Renal cortex interstitium (tissue), 11 donors: ENCODE measurements at regions not wholly inside any gene's neighbourhood (a gene's known extent, or its start where the extent isn't known, plus 50 kb on each side); places are given as distances from the start of the nearest gene placed in this dataset.
A peak's percentile ranks its signal among the peaks of the same experiment; 100 is the strongest.

Experiments
- DNase-seq, 11 donors: peaks; one replicate each; pipeline ENCODE4 v3.0.0-alpha.2; 2013; ENCODE audit warnings: low read depth in 9 of 11, low spot score in 4 of 11; ENCODE audit errors: extremely low read depth in 1 of 11

DNA sequence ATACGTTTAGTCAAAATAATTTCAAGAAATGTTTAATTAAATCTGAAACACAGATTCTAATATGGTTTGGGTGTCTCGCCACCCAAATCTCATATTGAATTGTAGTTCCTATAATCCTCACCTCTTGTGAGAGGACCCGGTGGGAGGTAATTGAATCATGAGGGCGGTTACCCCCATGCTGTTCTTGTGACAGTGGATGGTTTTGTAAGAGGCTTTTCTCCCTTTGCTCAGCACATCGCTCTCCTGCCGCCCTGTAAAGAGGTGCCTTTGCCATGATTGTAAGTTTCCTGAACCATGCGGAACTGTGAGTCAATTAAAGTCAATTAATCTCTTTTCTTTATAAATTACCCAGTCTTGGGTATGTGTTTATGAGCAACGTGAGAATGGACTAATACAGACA lies 1045.1 kb upstream of the POU3F3 start:
- no peak for DNase-seq

DNA sequence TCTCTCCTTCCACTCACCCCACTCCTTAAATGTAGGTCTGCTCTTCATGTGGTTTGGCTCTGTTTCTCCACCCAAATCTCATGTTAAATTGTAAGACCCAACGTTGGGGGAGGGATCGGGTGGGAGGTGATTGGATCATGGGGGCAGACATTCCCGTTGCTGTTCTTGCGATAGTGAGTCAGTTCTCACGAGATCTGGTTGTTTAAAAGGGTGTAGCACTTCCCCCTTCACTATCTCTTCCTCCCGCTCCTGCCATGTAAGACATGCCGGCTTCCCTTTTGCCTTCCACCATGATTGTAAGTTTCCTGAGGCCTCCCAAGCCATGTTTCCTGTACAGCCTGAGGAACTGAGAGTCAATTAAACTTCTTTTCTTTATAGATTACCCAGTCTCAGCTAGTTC lies 1044.5 kb upstream of the POU3F3 start:
- no peak for DNase-seq

DNA sequence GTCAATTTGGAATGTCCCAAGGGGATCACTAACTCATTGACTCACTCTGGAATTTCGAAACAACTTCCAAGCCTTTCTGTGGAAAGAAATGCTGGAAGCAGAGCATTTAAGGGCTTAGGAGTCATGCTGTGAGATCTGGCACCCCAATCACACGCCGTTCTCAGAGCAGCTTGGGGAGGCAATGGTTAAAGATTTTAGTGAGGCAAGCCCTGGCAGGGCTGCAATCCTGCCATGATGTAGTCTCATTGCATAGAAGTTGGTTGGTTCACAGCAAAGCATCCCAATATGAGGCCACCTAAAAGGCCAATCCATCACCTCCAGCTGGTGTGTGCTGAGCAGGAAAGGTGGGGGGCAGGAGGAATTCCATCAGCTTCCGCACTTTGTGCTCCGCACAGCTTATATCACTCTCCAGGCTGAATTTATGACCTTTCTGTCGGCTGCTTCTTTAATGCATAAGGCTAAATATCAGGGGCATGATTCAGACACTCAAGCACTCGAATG lies 1043.9 kb upstream of the POU3F3 start:
- no peak for DNase-seq

DNA sequence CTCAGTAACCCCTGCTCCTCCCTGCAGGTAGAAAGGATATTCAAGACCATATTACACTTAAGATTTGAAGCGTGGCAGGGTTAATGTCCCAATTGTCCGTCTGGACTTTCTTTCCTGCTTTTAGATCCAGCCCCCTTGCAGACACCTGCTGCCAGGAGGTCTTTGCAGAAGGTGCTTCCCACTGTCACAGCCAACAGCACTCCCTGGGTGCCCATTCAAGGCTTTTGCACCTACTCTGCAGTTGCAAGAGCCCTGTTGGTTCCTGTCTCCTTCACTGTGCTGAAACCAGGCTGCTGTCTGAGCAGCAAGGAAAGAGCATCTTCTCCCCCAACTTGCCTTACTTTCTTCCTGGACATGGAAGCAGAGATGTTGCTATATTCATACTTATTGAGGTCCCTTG lies 1043.0 kb upstream of the POU3F3 start:
- no peak for DNase-seq

DNA sequence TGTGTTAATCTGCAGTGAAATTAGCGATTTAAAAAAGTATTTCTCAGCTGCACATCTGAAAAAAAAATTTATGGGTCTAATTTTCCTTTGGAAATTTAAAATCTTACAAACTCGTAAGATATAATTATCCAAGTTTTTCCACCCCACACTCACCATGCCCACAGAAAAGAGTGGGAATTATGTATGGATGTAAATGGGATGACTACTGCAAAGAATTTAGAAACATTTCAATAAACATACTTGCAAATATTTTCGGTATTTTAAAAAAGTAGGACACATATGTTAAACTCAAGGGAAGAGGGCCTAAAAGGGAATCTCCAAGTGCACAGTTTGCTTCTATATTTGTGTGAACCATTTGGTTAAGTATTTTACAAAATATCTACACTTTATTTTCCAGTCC lies 1039.9 kb upstream of the POU3F3 start:
- DNase-seq: no peak

DNA sequence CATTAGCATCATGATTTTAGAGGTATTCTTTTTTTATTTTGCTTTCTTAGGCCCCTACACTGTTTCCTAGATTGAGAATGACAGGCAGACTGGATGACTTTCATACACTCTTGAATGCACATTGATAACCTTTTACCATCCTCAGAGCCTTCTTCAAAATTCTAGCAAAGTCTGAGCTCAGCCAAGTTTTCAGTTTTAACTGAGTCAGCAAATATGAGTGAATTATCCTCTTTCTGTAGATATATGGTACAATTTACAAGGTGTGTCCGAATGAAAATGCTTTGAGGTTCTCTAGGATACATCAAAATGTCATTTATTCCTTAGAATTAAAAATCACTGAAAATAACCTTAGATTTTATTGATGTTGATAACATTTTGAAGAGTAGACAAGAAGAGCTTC lies 1038.2 kb upstream of the POU3F3 start:
- DNase-seq: no peak

DNA sequence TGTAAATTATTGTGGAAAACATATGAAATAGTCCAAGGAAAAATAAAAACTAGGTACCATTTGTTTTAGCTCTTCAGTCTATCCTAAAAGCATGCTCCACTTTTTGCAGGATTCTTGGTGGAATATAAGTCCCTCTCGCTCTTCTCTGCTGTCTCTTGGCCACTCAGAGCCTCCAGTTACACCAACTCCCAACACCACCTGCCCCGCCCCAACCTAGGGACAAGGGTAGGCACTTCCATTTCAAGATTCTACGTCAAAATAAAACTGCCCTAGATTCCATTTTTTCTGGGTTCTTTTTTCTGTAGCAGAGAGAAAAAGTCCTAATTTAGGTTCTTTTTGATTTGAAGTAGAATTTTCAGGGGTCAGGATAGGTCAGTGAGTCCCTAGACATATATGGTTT lies 1036.2 kb upstream of the POU3F3 start:
- DNase-seq: no peak

DNA sequence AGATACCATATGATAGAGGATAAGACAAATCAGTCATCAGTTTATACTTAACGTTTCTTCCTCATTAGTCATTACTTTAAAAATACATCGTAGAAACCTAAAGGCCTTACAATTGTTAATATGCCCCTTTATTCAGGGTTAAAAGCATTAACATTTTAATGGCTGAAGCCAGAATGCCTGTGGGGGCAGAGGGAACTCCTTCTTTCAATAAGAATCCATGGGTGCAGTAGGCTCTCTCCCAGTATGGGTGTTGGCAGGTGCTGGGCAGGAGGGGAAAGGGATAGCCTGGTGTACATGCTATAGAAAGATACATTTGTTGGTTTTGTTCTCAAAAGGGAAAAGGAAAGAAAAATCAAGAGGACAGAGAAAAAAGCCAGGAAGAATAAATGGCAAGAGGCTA lies 1035.7 kb upstream of the POU3F3 start:
- no peak for DNase-seq

DNA sequence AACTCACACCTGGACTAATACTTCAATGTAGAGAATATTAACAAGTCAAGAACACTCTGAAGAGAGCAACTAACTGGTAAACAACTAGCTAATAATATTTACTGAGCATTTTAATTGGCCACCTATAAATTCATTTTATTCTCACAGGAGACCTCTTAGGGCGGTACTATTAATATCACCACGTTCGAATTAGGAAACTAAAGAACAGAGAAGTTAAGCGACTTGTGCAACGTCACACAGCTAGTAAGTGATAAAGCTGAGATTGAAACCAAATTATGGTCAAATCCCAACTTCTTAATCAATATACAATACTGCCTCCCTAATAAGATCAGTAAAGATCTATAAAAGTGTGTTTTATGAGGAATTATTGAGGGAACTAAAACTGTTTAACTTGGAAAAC lies 1034.3 kb upstream of the POU3F3 start:
- DNase-seq: no peak

DNA sequence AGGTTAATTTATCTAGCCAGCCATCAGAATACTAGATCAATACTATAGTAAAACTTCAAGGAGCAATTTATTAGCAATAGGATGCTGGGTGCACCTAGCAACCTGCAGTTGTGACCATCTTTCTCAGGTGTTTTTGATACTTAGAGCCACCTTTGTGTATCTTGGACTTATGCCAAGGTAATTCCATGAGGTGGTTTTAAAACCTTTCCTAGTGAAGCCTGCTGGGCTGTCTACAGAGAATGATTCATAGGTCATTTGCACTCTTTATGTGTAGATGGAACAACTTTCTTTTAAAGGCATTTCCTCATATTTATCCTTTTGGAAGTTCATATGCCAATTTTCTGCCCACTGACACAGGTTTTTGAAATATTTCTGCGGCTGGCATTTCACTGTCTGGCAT lies 1030.1 kb upstream of the POU3F3 start:
- peak in 4 of 11 donors; percentile 4 to 18 (median 12) for DNase-seq

DNA sequence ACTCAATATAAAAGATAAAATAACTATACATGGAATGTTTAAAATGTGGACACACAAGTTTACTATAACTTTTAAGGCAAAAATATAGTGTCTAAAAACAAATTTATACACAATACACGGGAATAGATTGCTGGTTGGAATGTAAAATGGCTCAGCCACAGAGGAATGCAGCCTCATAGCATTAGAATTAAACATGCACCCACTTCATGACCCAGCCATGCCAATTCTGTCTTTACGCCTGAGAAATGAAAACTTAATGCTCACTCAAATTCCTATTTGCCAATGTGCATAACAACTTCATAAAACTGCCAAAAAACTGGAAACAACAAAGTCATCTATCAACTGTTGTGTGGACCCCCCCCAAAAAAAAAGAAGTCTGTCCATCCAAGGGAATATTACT lies 1006.6 kb upstream of the POU3F3 start:
- DNase-seq: no peak

DNA sequence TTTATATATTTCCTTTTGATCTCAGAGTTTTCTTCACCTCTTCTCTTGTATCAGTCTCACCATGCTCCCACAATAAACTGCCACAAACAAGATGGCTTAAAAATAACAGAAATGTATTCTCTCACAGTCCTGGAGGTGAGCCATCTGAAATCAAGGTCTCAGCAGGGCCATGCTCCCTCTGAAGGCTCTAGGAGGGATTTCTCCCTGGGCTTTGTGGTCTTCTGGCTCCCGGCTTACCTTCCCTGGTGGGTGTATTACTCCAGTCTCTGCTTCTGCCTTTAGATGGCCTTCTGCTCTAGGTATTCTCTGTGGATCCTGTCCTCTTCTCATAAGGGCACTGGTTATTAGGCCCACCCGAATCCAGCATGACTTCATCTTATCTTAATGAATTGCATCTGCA lies 994.7 kb upstream of the POU3F3 start:
- no peak for DNase-seq

DNA sequence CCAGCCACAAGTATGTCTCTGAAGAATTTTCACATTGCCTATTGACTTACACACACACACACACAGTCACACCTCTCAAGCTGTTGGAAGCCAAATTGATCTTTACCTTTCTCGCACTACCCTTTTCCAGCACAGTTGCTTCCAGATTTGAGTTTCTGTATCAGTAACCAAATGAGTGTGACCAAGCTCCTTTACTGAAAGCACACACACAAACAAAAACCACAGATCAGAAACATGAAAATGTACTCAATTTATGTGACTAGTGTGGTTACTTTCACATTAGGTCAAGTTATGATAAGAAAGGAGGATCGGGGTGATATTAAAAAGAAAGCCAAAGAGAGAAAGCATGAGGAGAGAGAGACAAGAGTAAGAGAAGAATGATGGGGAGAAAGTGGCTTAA lies 993.9 kb upstream of the POU3F3 start:
- DNase-seq: no peak

DNA sequence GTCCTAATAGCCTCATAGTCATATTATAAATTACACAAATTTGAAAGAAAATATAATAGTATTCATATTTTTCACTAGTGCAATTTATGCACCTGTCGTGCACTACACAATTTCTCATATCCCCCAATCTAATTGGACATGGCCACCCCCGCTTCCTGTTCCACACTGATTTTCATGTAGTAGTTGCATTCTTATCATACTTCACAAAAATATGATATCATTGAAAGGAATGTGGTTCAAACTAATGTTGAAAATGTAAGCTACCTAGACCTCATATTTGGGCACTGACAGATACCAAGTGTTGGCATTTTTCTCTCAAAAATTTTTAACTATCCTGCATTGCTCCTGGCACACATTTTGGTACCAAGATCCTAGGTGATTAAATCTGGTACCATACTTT lies 985.5 kb upstream of the POU3F3 start:
- no peak for DNase-seq

DNA sequence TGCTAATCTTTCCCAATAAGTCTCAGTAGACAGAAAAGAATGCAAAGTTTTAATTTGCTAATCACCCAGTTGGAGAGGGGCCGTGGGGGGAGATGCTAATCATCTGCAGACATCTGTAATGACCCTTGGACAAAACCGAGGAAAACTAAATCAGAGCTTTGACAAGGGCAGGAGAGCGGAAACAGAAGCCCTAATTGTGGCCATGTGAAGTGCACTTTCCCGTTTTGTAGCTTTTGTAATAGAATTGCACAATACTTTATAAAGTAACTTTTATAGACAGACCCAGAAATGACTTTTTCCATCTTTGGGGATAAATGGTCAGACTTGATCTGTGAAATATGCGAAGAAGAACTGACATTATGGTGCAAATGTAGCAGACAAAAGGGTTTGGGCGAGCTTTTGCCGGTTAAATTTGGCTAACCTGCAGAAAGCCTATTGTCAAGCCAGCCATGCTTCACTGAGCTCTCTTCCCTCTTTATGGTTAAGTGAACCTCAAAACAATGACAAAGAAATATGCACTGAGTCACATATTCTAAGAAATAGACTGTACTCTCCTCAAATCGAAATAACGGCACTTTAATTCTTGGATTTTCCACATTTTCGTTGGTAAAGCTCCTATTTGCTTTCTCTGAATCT lies 980.1 kb upstream of the POU3F3 start:
- peak in 2 of 11 donors; percentile 0 to 2 for DNase-seq

DNA sequence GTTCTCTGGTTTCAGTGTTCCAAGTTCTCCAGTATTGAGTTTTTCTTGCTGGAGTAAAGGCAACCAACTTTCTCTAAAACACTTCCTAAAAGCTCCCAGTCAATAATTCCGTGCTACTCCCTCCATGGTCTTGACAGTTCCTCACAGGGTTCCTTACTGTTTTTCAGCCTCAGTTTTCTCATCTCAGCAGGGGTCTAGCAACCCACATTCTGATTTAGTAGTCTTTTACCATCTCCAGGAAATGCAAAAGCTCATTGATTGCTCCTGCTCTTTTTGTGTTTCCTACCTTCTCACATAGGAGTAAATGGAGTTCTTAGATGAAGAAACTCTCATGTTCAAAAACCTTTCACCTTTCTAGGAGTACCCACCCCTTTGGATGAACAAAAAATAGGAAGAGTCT lies 978.8 kb upstream of the POU3F3 start:
- DNase-seq: no peak

DNA sequence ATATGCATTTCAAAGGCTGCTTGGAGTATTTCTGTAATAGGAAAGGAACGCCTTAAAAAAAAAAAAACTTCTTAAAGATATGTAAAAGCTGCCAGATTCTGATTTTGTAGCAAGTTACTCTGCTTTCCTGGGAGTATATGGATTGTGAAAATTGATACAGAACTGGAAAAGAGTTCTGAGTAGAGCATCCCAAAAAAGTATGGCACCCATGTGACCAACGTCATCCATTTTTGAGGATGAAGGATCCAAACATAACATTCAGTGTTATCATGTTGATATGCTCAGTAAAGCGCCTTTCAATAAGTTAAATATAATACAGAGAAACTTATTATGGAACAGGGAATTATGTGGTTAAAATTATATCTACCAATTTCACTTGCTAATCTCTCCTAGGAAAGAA lies 978.4 kb upstream of the POU3F3 start:
- no peak for DNase-seq

DNA sequence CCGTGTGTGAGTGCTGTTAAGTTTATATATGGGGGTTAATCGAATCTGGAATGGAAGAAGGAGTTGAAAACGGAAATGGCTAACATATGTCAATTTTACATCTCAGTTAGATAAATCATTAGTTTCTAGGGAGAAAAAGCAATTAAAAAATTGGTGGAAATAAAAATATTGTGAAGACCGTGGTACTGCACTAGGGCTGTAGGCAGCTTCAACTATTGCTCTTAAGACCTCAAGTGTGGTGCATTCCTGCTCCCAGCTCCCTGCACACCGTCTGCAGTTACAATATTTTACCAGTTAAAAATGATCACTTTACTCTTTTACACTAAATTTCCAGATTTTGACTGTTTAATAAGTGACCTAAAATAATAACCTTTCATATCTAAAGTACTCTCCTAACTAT lies 977.3 kb upstream of the POU3F3 start:
- no peak for DNase-seq

DNA sequence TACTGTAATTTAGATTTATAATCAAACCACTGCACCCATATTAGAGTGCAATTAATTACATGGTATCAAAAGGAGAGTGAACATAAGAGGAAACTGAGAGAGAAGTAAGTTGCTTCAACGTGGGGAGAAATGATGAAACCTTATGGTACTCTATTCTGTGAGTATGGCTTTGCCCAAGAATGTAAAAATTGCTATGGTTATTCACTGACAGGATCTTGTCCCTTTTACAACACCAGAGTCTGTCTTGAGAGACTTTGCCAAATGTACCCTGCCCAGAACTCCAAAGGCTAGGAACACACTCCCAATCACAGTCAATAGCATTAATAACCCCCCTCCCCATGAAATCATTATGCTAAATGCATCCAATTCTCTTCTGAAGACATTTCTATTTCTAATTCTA lies 974.8 kb upstream of the POU3F3 start:
- DNase-seq: no peak

DNA sequence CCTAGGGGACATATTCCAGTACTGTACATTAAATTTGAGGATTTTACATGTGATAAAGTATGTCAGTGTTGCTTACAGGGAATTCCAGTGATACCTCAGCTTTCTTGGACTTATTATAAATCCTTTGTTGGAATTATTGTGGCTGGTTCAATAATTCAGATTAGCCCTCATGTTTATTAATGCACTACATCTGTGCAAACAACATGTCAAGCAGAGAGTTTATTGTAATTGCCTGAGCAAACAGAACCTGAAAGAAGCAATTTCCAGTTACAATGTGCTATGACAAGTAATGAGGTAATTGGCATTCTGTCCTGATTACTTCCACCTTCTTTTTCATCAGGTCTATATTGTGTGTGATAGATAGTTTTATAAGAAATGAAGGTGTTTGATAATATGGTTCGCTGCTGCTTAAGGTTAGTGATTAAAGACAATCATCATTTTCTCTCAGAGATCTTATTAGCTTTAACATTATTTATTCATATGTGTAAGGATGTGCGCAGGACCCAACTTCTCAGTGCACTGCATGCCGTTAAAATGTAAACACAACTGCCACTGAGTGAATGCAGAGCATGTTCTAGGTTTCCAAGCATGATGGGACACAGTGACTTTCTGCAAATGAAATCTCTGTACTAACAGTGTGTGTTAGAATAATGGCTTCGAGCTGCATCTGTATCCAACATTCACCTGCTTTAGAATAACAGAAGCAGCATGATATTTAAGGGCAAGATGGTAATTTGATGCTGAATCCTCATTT lies 973.7 kb upstream of the POU3F3 start:
- no peak for DNase-seq

DNA sequence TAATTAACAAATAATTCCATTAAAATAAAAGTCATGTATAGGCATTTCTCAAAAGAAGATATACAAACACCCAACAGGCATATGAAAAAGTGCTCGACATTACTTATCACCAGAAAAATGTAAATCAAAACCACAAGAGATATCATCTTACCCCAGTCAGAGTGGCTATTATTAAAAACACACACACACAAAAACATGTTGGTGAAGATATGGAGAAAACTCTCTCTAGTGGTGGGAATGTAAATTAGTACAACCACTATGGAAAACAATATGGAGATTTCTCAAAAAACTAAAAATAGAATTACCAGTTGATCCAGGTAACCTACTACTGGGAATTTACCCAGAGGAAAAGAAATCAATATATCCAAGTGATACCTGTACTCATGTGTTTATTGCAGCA lies 966.3 kb upstream of the POU3F3 start:
- DNase-seq: no peak
